Nephron progenitor cell (in vitro differentiated cells): ENCODE measurements at regions not wholly inside any gene's neighbourhood (a gene's known extent, or its start where the extent isn't known, plus 50 kb on each side); places are given as distances from the start of the nearest gene placed in this dataset.

Source experiments
- DNase-seq: peaks from one replicate; pipeline ENCODE4 v3.0.0; 2021
- H3K27ac Mint-ChIP-seq: 2 replicates; pipeline ENCODE4 v1.8.0; 2021; ENCODE audit warnings: mild to moderate bottlenecking, moderate library complexity, mixed read lengths
- H3K27me3 Mint-ChIP-seq: 2 replicates; pipeline ENCODE4 v1.8.0; 2021; ENCODE audit warnings: mild to moderate bottlenecking, low read depth, mixed read lengths; ENCODE audit not compliant: poor library complexity
- H3K36me3 Mint-ChIP-seq: 2 replicates; pipeline ENCODE4 v1.8.0; 2021; ENCODE audit warnings: low read depth, mixed read lengths
- H3K4me1 Mint-ChIP-seq: 2 replicates; pipeline ENCODE4 v1.8.0; 2021; ENCODE audit warnings: mixed read lengths
- H3K4me3 Mint-ChIP-seq: 2 replicates; pipeline ENCODE4 v1.8.0; 2021; ENCODE audit warnings: mild to moderate bottlenecking, moderate library complexity, mixed read lengths
- H3K9me3 Mint-ChIP-seq: 2 replicates; pipeline ENCODE4 v1.8.0; 2021; ENCODE audit warnings: mild to moderate bottlenecking, moderate library complexity, mixed read lengths
- CTCF ChIP-seq: fragments of 200-600 bp; sonication (generic); IDR thresholded peaks from 2 replicates; pipeline ENCODE4 v1.5.0; 2021; ENCODE audit warnings: antibody characterized with exemption

GRCh38 chr16:55942821-55943220 is 67.6 kb upstream of the CES5A start:
- H3K4me1 Mint-ChIP-seq, result peaks cover 22% of the 10 kb centered on the region
- peaks cover 22% of the 10 kb centered on the region for H3K27me3 Mint-ChIP-seq
- no peak for DNase-seq

GRCh38 chr16:55941552-55941951 is 66.4 kb upstream of the CES5A start:
- H3K27ac Mint-ChIP-seq, result no peak overlapping the region
- no peaks in the 10 kb centered on the region for H3K9me3 Mint-ChIP-seq
- no peak for TF ChIP-seq CTCF
- no peak for DNase-seq
- no peak overlapping the region for H3K4me3 Mint-ChIP-seq
- no peaks in the 10 kb centered on the region for H3K36me3 Mint-ChIP-seq
- H3K4me1 Mint-ChIP-seq, result peaks cover 9% of the 10 kb centered on the region
- H3K27me3 Mint-ChIP-seq, result peaks cover 31% of the 10 kb centered on the region

More at GRCh38 chr16:55942821-55943220, 67.6 kb upstream of the CES5A start:
- Mint-ChIP-seq H3K4me3 (no peak overlapping the region), H3K36me3 (no peaks in the 10 kb centered on the region), H3K9me3 (no peaks in the 10 kb centered on the region), H3K27ac (no peak overlapping the region)
- no peak for TF ChIP-seq CTCF

- no peaks in the 10 kb centered on the region for H3K4me1 Mint-ChIP-seq
- H3K36me3 Mint-ChIP-seq, result no peaks in the 10 kb centered on the region
- TF ChIP-seq CTCF, result no peak
These were observed 63.0 kb upstream of the CES5A start for GRCh38 chr16:55938126-55938525.

GRCh38 chr16:55933038-55933437 is 57.9 kb upstream of the CES5A start:
- Mint-ChIP-seq H3K27ac (no peak overlapping the region), H3K4me1 (no peaks in the 10 kb centered on the region), H3K4me3 (no peak overlapping the region), H3K27me3 (peaks cover 13% of the 10 kb centered on the region), H3K36me3 (no peaks in the 10 kb centered on the region), H3K9me3 (peaks cover 8% of the 10 kb centered on the region)
- no peak for TF ChIP-seq CTCF
- no peak for DNase-seq

More at GRCh38 chr16:55938126-55938525, 63.0 kb upstream of the CES5A start:
- Mint-ChIP-seq H3K4me3 (no peak overlapping the region), H3K27ac (no peak overlapping the region), H3K9me3 (peaks cover 8% of the 10 kb centered on the region), H3K27me3 (peaks cover 22% of the 10 kb centered on the region)
- DNase-seq, result no peak

- Mint-ChIP-seq H3K27me3 (peaks cover 7% of the 10 kb centered on the region), H3K27ac (no peak overlapping the region), H3K9me3 (peaks cover 8% of the 10 kb centered on the region), H3K4me1 (no peaks in the 10 kb centered on the region), H3K36me3 (no peaks in the 10 kb centered on the region), H3K4me3 (no peak overlapping the region)
- DNase-seq, result no peak
- no peak for TF ChIP-seq CTCF
These were observed 54.9 kb upstream of the CES5A start for GRCh38 chr16:55930036-55930435.

- Mint-ChIP-seq H3K27me3 (peaks cover 8% of the 10 kb centered on the region), H3K27ac (no peak overlapping the region), H3K4me3 (no peak overlapping the region), H3K4me1 (no peaks in the 10 kb centered on the region), H3K36me3 (no peaks in the 10 kb centered on the region), H3K9me3 (peaks cover 4% of the 10 kb centered on the region)
- DNase-seq, result no peak
- no peak for TF ChIP-seq CTCF
These were observed 54.0 kb upstream of the CES5A start for GRCh38 chr16:55929181-55929580.
